Brain microvascular endothelial cell (primary cell): ENCODE measurements at regions not wholly inside any gene's neighbourhood (a gene's known extent, or its start where the extent isn't known, plus 50 kb on each side); places are given as distances from the start of the nearest gene placed in this dataset.
"Not testable (repeated sequence)": the region's sequence is repeated elsewhere in the genome, so short reads cannot be mapped to it uniquely, and the experiment has no call there.

Experiments
- DNase-seq: peaks from one replicate; pipeline ENCODE4 v3.0.0-alpha.2; 2020
- H3K27ac ChIP-seq: fragments of 250-450 bp; sonication (Bioruptor Pico); 2 replicates; pipeline ENCODE4 v1.5.1; 2020; ENCODE audit warnings: mild to moderate bottlenecking, moderate library complexity
- H3K27me3 ChIP-seq: fragments of 250-450 bp; sonication (Bioruptor Pico); replicated peaks from 2 replicates; pipeline ENCODE4 v1.5.1; 2020; ENCODE audit warnings: mild to moderate bottlenecking
- H3K36me3 ChIP-seq: fragments of 250-450 bp; sonication (Bioruptor Pico); replicated peaks from 2 replicates; pipeline ENCODE4 v1.5.1; 2020; ENCODE audit warnings: mild to moderate bottlenecking
- H3K4me3 ChIP-seq: 2 replicates; pipeline ENCODE4 v1.5.1; 2011; ENCODE audit warnings: low read depth, mild to moderate bottlenecking, control low read depth, low read length, moderate library complexity
- in situ Hi-C: cut with HindIII; loops from 2 replicates; pipeline ENCODE4 v1.10.0; 2017; ENCODE audit warnings: low sequenced_read_pairs, low pct_ligation_motif_present
- TF ChIP-seq, protein P1 (sequence below): IDR thresholded peaks from 2 replicates; pipeline ENCODE4 v1.5.1; 2011; ENCODE audit warnings: low read depth, mild to moderate bottlenecking, moderate library complexity, low read length, control low read depth, inconsistent platforms; ENCODE audit errors: missing control alignments

DNA sequence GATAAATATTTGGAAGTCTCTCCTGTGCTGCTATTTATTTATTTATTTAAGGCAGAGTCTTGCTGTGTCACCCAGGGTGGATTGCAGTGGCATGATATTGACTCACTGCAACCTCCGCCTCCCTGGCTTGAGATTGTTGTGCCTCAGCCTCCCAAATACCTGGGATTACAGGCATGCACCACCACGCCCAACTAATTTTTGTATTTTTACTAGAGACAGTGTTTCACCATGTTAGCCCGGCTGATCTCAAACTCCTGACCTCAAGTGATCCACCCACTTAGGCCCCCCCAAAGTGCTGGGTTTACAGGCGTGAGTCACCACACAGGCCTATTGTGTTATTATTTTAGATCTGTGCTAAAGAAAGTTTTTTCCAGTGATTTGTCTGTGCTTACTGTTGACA, 225.2 kb downstream of the CCER1 start:
- in situ Hi-C loops: no loop called here
- TF ChIP-seq, protein P1, sequence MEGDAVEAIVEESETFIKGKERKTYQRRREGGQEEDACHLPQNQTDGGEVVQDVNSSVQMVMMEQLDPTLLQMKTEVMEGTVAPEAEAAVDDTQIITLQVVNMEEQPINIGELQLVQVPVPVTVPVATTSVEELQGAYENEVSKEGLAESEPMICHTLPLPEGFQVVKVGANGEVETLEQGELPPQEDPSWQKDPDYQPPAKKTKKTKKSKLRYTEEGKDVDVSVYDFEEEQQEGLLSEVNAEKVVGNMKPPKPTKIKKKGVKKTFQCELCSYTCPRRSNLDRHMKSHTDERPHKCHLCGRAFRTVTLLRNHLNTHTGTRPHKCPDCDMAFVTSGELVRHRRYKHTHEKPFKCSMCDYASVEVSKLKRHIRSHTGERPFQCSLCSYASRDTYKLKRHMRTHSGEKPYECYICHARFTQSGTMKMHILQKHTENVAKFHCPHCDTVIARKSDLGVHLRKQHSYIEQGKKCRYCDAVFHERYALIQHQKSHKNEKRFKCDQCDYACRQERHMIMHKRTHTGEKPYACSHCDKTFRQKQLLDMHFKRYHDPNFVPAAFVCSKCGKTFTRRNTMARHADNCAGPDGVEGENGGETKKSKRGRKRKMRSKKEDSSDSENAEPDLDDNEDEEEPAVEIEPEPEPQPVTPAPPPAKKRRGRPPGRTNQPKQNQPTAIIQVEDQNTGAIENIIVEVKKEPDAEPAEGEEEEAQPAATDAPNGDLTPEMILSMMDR: no peak
- peak; percentile 62 for DNase-seq

DNA sequence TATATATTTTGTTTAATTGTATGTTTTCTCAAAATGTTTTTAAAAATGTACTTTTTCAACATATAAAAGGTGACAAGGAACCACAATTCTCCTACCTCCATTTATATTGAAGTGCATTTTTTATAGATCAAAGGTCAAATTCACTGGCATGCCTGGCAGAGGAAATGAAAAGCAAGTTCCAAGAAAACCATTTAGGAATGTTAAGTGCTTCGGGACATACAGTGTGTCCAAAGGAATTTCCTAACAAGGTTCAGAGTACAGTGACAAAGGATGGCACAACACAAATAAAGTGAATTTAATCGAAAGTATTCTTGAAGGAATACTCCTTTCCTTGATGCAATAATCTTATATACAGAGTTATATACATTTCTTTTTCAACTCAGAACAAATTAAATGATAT, 242.3 kb downstream of the CCER1 start:
- DNase-seq: no peak
- TF ChIP-seq, protein P1: no peak
- in situ Hi-C loops: no loop called here
- H3K27ac ChIP-seq: no peak overlapping the region
- H3K27me3 ChIP-seq: no peaks in the 10 kb centered on the region
- no peaks in the 10 kb centered on the region for H3K36me3 ChIP-seq
- no peak overlapping the region for H3K4me3 ChIP-seq

More for the DNA sequence above, 225.2 kb downstream of the CCER1 start:
- Histone ChIP-seq H3K27ac (no peak overlapping the region), H3K4me3 (no peak overlapping the region), H3K36me3 (no peaks in the 10 kb centered on the region), H3K27me3 (no peaks in the 10 kb centered on the region)

DNA sequence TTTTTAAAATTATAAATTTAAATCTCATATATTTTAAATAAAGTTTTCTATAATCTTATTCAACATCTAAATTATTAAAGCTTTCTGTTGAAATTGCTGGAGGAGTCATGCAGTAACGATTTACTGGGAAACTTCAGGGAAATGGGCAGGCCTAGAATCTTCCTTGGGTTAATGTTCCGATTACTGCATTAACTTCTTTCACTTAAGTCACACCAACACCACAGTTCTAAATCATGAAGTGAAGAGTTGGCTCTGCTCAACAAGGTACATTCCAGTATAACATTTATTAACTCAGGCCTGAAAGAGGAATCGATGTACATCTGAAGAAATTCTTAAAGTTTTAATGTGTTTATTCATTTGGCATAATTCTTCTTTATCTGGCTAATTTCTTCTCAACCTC, 244.3 kb downstream of the CCER1 start:
- DNase-seq: no peak
- Histone ChIP-seq H3K27me3 (no peaks in the 10 kb centered on the region), H3K27ac (no peak overlapping the region), H3K36me3 (no peaks in the 10 kb centered on the region), H3K4me3 (no peak overlapping the region)
- in situ Hi-C loops: no loop called here
- TF ChIP-seq, protein P1: no peak

- Histone ChIP-seq H3K27ac (no peak overlapping the region), H3K36me3 (no peaks in the 10 kb centered on the region), H3K27me3 (no peaks in the 10 kb centered on the region), H3K4me3 (no peak overlapping the region)
- TF ChIP-seq, protein P1: no peak
- in situ Hi-C loops: no loop called here
- no peak for DNase-seq
These were observed 248.9 kb downstream of the CCER1 start for GRCh38 chr12:90706036-90706435.

- in situ Hi-C loops: no loop called here
- no peaks in the 10 kb centered on the region for H3K27me3 ChIP-seq
These were observed 259.6 kb downstream of the CCER1 start for GRCh38 chr12:90695415-90695814.

GRCh38 chr12:90690120-90690519, 264.9 kb downstream of the CCER1 start:
- no peaks in the 10 kb centered on the region for H3K27me3 ChIP-seq
- TF ChIP-seq, protein P1: no peak
- DNase-seq: no peak
- no peak overlapping the region for H3K27ac ChIP-seq
- in situ Hi-C loops: no loop called here
- no peak overlapping the region for H3K4me3 ChIP-seq
- no peaks in the 10 kb centered on the region for H3K36me3 ChIP-seq

More at GRCh38 chr12:90695415-90695814, 259.6 kb downstream of the CCER1 start:
- DNase-seq: no peak
- Histone ChIP-seq H3K27ac (no peak overlapping the region), H3K36me3 (no peaks in the 10 kb centered on the region), H3K4me3 (no peak overlapping the region)
- TF ChIP-seq, protein P1: peak; percentile 24

DNA sequence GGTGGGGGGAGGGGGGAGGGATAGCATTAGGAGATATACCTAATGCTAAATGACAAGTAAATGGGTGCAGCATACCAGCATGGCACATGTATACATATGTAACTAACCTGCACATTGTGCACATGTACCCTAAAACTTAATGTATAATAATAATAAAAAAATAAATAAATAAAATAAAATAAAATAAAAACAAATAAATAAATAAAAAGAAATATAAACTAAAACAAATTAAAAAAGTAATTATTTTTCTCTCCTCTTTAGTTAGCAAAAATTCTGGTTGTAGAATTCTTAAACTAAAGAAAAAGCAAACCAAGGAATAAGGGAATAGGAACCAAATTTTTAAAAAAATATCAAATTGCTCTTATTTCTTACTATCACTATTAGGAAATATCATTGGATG, 267.3 kb downstream of the CCER1 start:
- H3K27me3 ChIP-seq, H3K27ac ChIP-seq, in situ Hi-C loops, DNase-seq, H3K36me3 ChIP-seq, H3K4me3 ChIP-seq: not testable (repeated sequence)
